Neural progenitor cell (in vitro differentiated cells): ENCODE measurements at regions not wholly inside any gene's neighbourhood (a gene's known extent, or its start where the extent isn't known, plus 50 kb on each side); places are given as distances from the start of the nearest gene placed in this dataset. TPM values are rescaled to one million over a fixed set of nuclear protein-coding genes. Genes with fewer than 3 reads are reported as not detected.

Experiments
- DNase-seq: peaks from one replicate; pipeline ENCODE4 v3.0.0-alpha.2; 2016; ENCODE audit warnings: low spot score
- H2AFZ ChIP-seq: fragments of 200-600 bp; sonication (generic); replicated peaks from 2 replicates; pipeline ENCODE4 v1.6.1; 2016; ENCODE audit warnings: antibody characterized with exemption
- H3F3A ChIP-seq: fragments of 200-600 bp; sonication (generic); 2 replicates; pipeline ENCODE4 v1.6.1; 2016; ENCODE audit warnings: antibody characterized with exemption, low read depth
- H3K27ac ChIP-seq: fragments of 200-600 bp; sonication (generic); 2 replicates; pipeline ENCODE4 v1.5.1; 2016; ENCODE audit warnings: mild to moderate bottlenecking
- H3K27me3 ChIP-seq: fragments of 200-600 bp; sonication (generic); 2 replicates; pipeline ENCODE4 v1.6.1; 2016; ENCODE audit warnings: mild to moderate bottlenecking, moderate library complexity
- H3K36me3 ChIP-seq: fragments of 200-600 bp; sonication (generic); 2 replicates; pipeline ENCODE4 v1.5.1; 2016
- H3K4me1 ChIP-seq: fragments of 200-600 bp; sonication (generic); 2 replicates; pipeline ENCODE4 v1.6.1; 2016; ENCODE audit warnings: mixed run types
- H3K4me2 ChIP-seq: fragments of 200-600 bp; sonication (generic); 2 replicates; pipeline ENCODE4 v1.6.1; 2016
- H3K4me3 ChIP-seq: fragments of 200-600 bp; sonication (generic); 2 replicates; pipeline ENCODE4 v1.5.1; 2016
- H3K79me2 ChIP-seq: fragments of 200-600 bp; sonication (generic); 2 replicates; pipeline ENCODE4 v1.6.1; 2016; ENCODE audit warnings: low read depth
- H3K9ac ChIP-seq: fragments of 200-600 bp; sonication (generic); 2 replicates; pipeline ENCODE4 v1.6.1; 2016
- H3K9me3 ChIP-seq: fragments of 200-600 bp; sonication (generic); 2 replicates; pipeline ENCODE4 v1.5.1; 2016; ENCODE audit warnings: low read depth
- H4K20me1 ChIP-seq: fragments of 200-600 bp; sonication (generic); 2 replicates; pipeline ENCODE4 v1.6.1; 2016; ENCODE audit warnings: low read depth
- H3K27ac Mint-ChIP-seq: 3 replicates; pipeline ENCODE4 v1.8.0; 2021; ENCODE audit warnings: mixed read lengths
- H3K27me3 Mint-ChIP-seq: 2 replicates; pipeline ENCODE4 v1.8.0; 2022; ENCODE audit warnings: low read depth, mild to moderate bottlenecking, inconsistent platforms, moderate library complexity, mixed read lengths; ENCODE audit not compliant: insufficient read depth
- H3K36me3 Mint-ChIP-seq: 3 replicates; pipeline ENCODE4 v1.8.0; 2021; ENCODE audit warnings: mixed read lengths
- H3K4me1 Mint-ChIP-seq: 3 replicates; pipeline ENCODE4 v1.8.0; 2021; ENCODE audit warnings: mixed read lengths
- H3K4me3 Mint-ChIP-seq: 3 replicates; pipeline ENCODE4 v1.8.0; 2021; ENCODE audit warnings: mild to moderate bottlenecking, moderate library complexity, mixed read lengths
- H3K9me3 Mint-ChIP-seq: 3 replicates; pipeline ENCODE4 v1.8.0; 2020; ENCODE audit warnings: mixed read lengths
- EZH2 ChIP-seq: fragments of 200-600 bp; sonication (generic); IDR thresholded peaks from 2 replicates; pipeline ENCODE4 v1.6.1; 2017; ENCODE audit warnings: antibody characterized with exemption, mild to moderate bottlenecking, moderate library complexity
- EZH2phosphoT487 ChIP-seq: fragments of 200-600 bp; sonication (generic); IDR thresholded peaks from 2 replicates; pipeline ENCODE4 v1.6.1; 2017; ENCODE audit warnings: antibody characterized with exemption
- small RNA-seq: library from RNA; depleted of rRNA; stranded (forward); fragments of <200 nt; gene quantifications from one replicate; pipeline ENCODE3, GENCODE V24; 2015
- TF ChIP-seq, protein P1 (sequence below): fragments of 200-600 bp; sonication (generic); IDR thresholded peaks from 2 replicates; pipeline ENCODE4 v1.5.1; 2017; ENCODE audit warnings: antibody characterized with exemption, mild to moderate bottlenecking

- H3K79me2 ChIP-seq = no peaks in the 10 kb centered on the region
- no peaks in the 10 kb centered on the region for H3K4me1 ChIP-seq
- H3F3A ChIP-seq = no peaks in the 10 kb centered on the region
- no peak overlapping the region for H3K4me3 ChIP-seq
- TF ChIP-seq, protein P1, sequence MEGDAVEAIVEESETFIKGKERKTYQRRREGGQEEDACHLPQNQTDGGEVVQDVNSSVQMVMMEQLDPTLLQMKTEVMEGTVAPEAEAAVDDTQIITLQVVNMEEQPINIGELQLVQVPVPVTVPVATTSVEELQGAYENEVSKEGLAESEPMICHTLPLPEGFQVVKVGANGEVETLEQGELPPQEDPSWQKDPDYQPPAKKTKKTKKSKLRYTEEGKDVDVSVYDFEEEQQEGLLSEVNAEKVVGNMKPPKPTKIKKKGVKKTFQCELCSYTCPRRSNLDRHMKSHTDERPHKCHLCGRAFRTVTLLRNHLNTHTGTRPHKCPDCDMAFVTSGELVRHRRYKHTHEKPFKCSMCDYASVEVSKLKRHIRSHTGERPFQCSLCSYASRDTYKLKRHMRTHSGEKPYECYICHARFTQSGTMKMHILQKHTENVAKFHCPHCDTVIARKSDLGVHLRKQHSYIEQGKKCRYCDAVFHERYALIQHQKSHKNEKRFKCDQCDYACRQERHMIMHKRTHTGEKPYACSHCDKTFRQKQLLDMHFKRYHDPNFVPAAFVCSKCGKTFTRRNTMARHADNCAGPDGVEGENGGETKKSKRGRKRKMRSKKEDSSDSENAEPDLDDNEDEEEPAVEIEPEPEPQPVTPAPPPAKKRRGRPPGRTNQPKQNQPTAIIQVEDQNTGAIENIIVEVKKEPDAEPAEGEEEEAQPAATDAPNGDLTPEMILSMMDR = no peak
- TF ChIP-seq EZH2phosphoT487 (no peak), EZH2 (no peak)
- no peaks in the 10 kb centered on the region for H3K27me3 Mint-ChIP-seq
- H3K27me3 ChIP-seq = no peaks in the 10 kb centered on the region
- no peaks in the 10 kb centered on the region for H3K36me3 ChIP-seq
- no peaks in the 10 kb centered on the region for H4K20me1 ChIP-seq
- no peak overlapping the region for H3K4me3 Mint-ChIP-seq
- H3K9ac ChIP-seq = no peak overlapping the region
- H3K36me3 Mint-ChIP-seq = peaks cover 4% of the 10 kb centered on the region
- H3K27ac Mint-ChIP-seq = no peak overlapping the region
- H3K9me3 ChIP-seq = no peaks in the 10 kb centered on the region
- H2AFZ ChIP-seq = no peak overlapping the region
- peaks cover 21% of the 10 kb centered on the region for H3K9me3 Mint-ChIP-seq
- DNase-seq = no peak
- no peak overlapping the region for H3K27ac ChIP-seq
- no peaks in the 10 kb centered on the region for H3K4me1 Mint-ChIP-seq
- no peak overlapping the region for H3K4me2 ChIP-seq
Observed at GRCh38 chr6:15712797-15713196, 50.0 kb upstream of the DTNBP1 start.

Small RNA genes in the stretch of these regions (small RNA-seq; reads per million reads assigned to genes)
- not detected for gene AL365265.1
